GM13976 (cell line): ENCODE measurements at regions not wholly inside any gene's neighbourhood (a gene's known extent, or its start where the extent isn't known, plus 50 kb on each side); places are given as distances from the start of the nearest gene placed in this dataset.
"Not testable (repeated sequence)": the region's sequence is repeated elsewhere in the genome, so short reads cannot be mapped to it uniquely, and the experiment has no call there.

ENCODE experiments used
- DNase-seq: peaks from one replicate; pipeline ENCODE4 v3.0.0; 2012; ENCODE audit warnings: low spot score
- CTCF ChIP-seq: IDR thresholded peaks from 2 replicates; pipeline ENCODE4 v1.5.1; 2012; ENCODE audit warnings: borderline replicate concordance, mild to moderate bottlenecking; ENCODE audit not compliant: insufficient read depth; ENCODE audit errors: extremely low read depth, missing control alignments, control extremely low read depth
- in situ Hi-C: fragments of 300-500 bp; cut with MboI; formaldehyde crosslinking; loops from one replicate; pipeline ENCODE4 v1.12.0; 2022; ENCODE audit warnings: low sequenced_read_pairs, mixed read lengths, inconsistent platforms; ENCODE audit not compliant: unreplicated experiment

GRCh38 chr6:159631886-159632285 lies 61.2 kb downstream of the SOD2 start:
- no peak for TF ChIP-seq CTCF
- in situ Hi-C loops: no loop called here
- no peak for DNase-seq

- DNase-seq: no peak
- no peak for TF ChIP-seq CTCF
- in situ Hi-C loops: no loop called here
Measured at GRCh38 chr6:159627939-159628338, 65.1 kb downstream of the SOD2 start.

- in situ Hi-C loops, DNase-seq: not testable (repeated sequence)
Measured at GRCh38 chr6:159626506-159626905, 66.5 kb downstream of the SOD2 start.

- DNase-seq: no peak
- in situ Hi-C loops: loop anchor here (25.0 kb wide), 1 partner anchor 436 kb away; no protein-coding TSS in a partner anchor
- TF ChIP-seq CTCF: no peak
Measured at GRCh38 chr6:159623156-159623555, 69.9 kb downstream of the SOD2 start.

- in situ Hi-C loops: loop anchor here (25.0 kb wide), 1 partner anchor 434 kb away; no protein-coding TSS in a partner anchor
- no peak for TF ChIP-seq CTCF
- no peak for DNase-seq
Measured at GRCh38 chr6:159620947-159621346, 72.1 kb downstream of the SOD2 start.

GRCh38 chr6:159617444-159617843 lies 75.6 kb downstream of the SOD2 start:
- no peak for DNase-seq
- in situ Hi-C loops: loop anchor here (25.0 kb wide), 1 partner anchor 430 kb away; no protein-coding TSS in a partner anchor
- TF ChIP-seq CTCF: no peak

GRCh38 chr6:159616456-159616855 lies 76.6 kb downstream of the SOD2 start:
- no peak for TF ChIP-seq CTCF
- no peak for DNase-seq
- in situ Hi-C loops: loop anchor here (25.0 kb wide), 1 partner anchor 429 kb away; no protein-coding TSS in a partner anchor
